Skin epidermis (tissue), 12 donors: ENCODE measurements at regions not wholly inside any gene's neighbourhood (a gene's known extent, or its start where the extent isn't known, plus 50 kb on each side); places are given as distances from the start of the nearest gene placed in this dataset.
"Not testable (repeated sequence)": the region's sequence is repeated elsewhere in the genome, so short reads cannot be mapped to it uniquely, and the experiment has no call there.

ENCODE experiments used
- H3K27ac ChIP-seq, 21 experiments: fragments of 200-600 bp; sonication (generic) in 11 of 21; one replicate each; pipeline ENCODE4 v1.5.0; 2020; ENCODE audit warnings: mild to moderate bottlenecking in 3 of 21, inconsistent platforms in 2 of 21, moderate library complexity in 2 of 21
- H3K4me3 ChIP-seq, 7 experiments: fragments of 200-600 bp; sonication (generic) in 2 of 7; one replicate each; pipeline ENCODE4 v1.5.0; 2020; ENCODE audit warnings: inconsistent platforms in 2 of 7, mild to moderate bottlenecking in 2 of 7, moderate library complexity in 1 of 7

DNA sequence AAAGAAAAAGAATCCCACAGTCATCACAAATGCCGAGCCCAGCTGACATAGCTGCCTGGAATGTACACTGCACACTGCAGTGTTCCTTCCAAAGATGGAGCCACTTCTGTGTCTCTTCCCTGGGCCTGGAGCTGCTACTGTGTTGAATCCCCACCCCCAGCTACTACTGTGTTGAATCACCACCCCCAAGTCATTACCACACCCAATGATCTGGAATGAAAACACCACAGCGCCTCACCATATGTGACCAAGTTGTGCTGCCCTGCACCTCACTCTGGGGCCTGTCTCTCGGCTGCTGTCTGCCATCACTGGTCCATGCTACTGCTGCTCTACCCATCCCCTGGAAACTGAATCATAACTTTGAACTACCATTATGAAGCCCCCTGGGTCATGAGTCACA lies 861.2 kb downstream of the UQCRFS1 start:
- Histone ChIP-seq H3K27ac (no peak overlapping the region), H3K4me3 (no peak overlapping the region)

GRCh38 chr19:28351321-28351720 lies 861.6 kb downstream of the UQCRFS1 start:
- not testable (repeated sequence) for H3K27ac ChIP-seq, H3K4me3 ChIP-seq

DNA sequence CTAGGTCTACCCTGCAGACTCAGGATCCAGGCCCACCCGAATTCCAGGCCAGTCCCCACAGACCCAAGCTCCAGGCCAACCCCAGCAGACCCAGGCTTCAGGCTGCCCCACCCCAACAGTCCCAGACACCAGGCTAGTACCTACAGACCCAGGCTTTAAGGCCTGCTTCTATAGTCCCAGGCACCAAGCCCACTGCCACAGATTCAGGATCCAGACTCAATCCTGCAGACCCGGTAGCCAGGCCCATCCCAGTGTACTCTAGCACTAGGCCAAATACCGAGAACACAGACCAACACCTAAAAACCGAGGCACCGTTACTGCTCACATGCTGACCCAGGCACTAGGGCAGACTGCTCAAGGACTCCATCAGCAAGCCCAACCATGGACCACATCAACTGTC lies 862.3 kb downstream of the UQCRFS1 start:
- Histone ChIP-seq H3K27ac (no peak overlapping the region), H3K4me3 (no peak overlapping the region)

- Histone ChIP-seq H3K27ac (no peak overlapping the region), H3K4me3 (no peak overlapping the region)
Measured at GRCh38 chr19:28350037-28350436, 862.9 kb downstream of the UQCRFS1 start.

GRCh38 chr19:28349604-28350003 lies 863.3 kb downstream of the UQCRFS1 start:
- no peak overlapping the region for H3K4me3 ChIP-seq
- H3K27ac ChIP-seq: no peak overlapping the region

DNA sequence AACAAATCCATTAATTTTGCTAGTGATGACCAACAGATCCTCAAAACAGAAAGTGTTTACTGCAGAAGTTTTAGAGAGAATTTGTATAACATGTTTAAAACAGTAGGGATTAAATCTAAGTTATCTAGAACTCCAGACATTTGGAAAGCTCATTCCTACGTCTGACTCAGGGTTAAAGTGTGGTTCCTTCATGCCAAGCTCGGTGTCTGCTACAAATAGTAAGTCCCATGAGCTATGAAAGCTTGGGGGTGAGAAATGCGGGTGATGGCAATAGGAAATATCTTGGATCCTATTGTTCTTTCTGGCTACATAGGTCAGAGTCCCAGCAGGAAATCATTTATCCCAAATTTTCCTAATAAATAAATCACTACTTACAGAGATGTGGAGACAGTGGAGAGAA lies 867.1 kb downstream of the UQCRFS1 start:
- H3K4me3 ChIP-seq: no peak overlapping the region
- H3K27ac ChIP-seq: no peak overlapping the region

DNA sequence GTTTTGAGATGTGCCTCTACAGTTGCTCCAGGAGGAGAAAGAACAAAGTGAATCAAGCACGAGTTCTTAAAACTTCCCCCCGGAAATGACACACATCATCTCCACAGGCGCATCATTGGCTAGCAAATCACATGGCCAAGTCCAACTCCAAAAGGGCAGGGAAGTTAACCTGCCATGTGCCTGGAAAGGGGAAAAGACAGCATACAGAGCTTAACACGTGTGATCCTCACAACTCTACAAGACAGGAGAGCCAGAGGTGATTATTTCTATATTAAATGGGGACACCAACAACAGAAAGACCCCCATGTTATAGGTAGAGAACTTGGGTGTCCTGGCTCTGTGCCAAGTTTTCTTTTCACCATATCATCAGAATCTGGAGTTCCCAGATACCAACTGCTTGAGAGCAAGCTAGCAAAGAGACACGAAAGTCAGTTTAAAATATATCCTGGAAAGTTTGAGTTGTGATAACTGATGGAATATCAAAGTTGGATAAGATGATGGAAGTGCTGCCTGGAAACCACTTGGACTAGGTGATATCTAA lies 871.1 kb downstream of the UQCRFS1 start:
- Histone ChIP-seq H3K4me3 (no peak overlapping the region), H3K27ac (no peak overlapping the region)

GRCh38 chr19:28334419-28334818 lies 878.5 kb downstream of the UQCRFS1 start:
- no peak overlapping the region for H3K27ac ChIP-seq

GRCh38 chr19:28333909-28334308 lies 879.0 kb downstream of the UQCRFS1 start:
- Histone ChIP-seq H3K4me3 (no peak overlapping the region), H3K27ac (no peak overlapping the region)

More at GRCh38 chr19:28334419-28334818, 878.5 kb downstream of the UQCRFS1 start:
- H3K4me3 ChIP-seq: no peak overlapping the region

DNA sequence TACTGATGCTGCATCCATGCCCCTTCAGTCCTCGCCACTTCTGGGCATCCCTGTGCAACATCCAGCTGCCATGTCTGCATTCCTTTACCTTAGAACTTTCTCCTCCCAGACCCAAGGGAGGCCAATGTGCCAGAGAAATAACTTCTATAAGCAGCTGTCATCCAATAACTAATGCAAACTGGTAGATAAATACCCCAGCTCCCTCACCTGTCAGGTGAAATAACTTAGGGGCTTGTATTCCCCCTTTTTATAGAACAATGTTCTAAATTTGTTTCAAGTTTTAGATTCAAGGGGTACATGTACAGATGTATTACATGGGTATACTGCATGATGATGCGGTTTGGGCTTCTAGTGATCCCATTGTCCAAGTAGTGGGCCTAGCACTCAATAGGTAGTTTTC lies 880.1 kb downstream of the UQCRFS1 start:
- Histone ChIP-seq H3K4me3 (no peak overlapping the region), H3K27ac (no peak overlapping the region)

DNA sequence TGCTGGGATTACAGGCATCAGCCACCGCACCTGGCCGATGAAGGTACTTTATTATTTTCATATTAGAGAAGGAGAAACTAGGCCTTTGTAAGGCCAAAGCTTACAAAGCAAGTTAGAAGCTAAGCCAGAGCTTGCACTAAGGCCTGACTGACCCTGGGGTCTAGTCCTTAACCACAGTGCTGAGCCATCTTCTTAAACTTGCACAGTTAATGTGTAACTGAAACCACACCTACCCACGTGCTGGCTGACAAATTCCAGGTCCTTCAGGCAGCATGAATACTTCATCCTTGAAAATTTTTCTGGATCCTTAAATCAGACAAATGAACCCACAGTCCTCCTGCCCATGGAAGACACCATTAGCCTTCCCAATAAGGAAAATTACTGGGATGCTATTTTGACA lies 880.6 kb downstream of the UQCRFS1 start:
- no peak overlapping the region for H3K4me3 ChIP-seq
- H3K27ac ChIP-seq: no peak overlapping the region

DNA sequence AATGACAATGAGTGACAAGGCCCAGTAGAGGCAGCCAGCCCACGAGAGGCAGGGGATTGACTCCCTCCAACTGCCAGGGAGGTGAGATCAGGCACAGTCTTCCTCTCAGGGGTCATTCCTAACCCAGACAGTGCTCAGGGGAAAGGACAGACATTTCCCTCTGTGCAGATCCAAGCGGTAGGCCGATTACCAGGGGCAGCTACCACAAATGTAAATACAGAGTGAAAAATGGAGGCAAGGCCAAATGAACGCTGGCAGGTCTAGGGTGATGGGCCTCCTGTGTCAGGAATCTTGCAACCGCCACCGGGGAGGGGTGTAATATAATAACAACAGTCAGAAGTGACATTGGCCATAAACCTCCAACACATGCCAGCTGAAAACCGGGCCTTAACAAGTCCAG lies 881.4 kb downstream of the UQCRFS1 start:
- Histone ChIP-seq H3K27ac (no peak overlapping the region), H3K4me3 (no peak overlapping the region)

DNA sequence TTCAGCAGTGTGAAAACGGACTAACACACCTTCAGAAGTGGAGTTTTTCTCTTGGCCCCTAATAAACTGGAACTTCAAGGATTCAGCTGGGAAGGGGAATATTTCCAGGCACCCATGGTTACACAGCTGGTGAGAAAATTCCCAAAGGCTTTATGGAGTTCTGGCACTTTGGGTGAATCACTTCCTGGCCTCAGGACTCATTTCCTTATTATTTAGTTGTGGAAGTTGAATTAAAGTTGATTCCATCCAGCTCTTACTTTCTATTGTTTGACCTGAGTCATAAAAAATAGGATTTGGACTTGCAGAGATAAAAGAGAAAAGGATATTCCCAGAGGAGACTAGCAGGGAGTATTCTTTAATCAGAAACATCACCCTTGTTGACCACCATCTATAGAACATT lies 882.1 kb downstream of the UQCRFS1 start:
- Histone ChIP-seq H3K27ac (no peak overlapping the region), H3K4me3 (no peak overlapping the region)

DNA sequence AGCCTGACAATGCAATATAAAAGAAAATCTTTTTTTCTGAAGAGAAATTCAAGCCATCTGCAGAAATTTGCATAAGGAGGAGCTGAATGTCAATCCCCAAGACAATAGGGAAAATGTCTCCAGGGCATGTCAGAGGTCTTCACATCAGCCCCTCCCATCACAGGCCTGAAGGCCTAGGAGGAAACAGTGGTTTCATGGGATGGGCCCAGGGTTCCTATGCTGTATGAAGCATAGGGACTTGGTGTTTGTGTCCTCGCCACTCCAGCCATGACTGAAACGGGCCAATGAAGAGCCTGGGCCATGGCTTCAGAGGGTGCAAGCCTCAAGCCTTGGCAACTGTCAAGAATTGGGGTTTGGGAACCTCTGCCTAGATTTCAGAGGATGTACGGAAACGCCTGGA lies 883.5 kb downstream of the UQCRFS1 start:
- no peak overlapping the region for H3K4me3 ChIP-seq

GRCh38 chr19:28327905-28328304 lies 885.0 kb downstream of the UQCRFS1 start:
- no peak overlapping the region for H3K27ac ChIP-seq
- no peak overlapping the region for H3K4me3 ChIP-seq

More for the DNA sequence above, 883.5 kb downstream of the UQCRFS1 start:
- no peak overlapping the region for H3K27ac ChIP-seq

DNA sequence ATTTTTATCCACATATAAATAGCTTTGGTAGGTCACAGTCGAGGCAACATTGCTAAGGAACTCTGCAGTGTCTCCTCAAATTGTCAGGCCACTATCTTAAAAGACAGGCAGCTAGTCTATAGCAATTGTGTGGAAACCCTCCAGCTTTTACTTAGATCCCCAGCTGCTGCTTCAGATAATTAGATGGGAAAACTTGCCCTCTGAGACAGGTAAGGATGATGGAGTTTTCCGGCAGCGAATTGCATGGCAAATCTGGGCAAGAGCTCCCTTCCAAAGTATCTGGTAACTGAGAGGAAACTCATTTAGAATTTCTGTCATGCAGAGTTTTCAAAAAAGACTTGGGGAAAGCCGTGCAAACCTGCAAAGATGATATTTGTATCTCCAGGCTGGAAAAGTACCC lies 886.2 kb downstream of the UQCRFS1 start:
- Histone ChIP-seq H3K27ac (no peak overlapping the region), H3K4me3 (no peak overlapping the region)

GRCh38 chr19:28324275-28325060 lies 888.5 kb downstream of the UQCRFS1 start:
- no peak overlapping the region for H3K4me3 ChIP-seq
- no peak overlapping the region for H3K27ac ChIP-seq

- no peak overlapping the region for H3K27ac ChIP-seq
- no peak overlapping the region for H3K4me3 ChIP-seq
Measured at GRCh38 chr19:28322945-28323344, 890.0 kb downstream of the UQCRFS1 start.

DNA sequence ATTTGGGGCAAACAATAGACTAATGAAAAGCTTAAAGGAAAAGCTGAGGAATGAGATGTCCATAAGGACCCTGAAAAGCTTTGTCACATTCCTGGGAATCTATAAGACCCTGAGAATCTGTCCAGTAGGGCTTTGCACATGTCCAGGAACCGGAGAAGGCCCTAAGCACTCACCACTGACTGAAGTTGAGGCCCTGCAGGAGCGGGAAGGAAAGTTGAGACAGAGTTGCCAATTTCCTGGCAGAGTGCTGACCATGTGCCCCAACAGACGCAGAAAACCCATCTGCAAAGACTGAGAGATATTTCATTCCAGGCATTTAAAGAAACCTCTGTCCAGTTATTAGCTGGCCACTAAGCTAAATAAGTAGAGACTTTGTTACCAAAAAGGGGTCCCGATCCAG lies 890.5 kb downstream of the UQCRFS1 start:
- Histone ChIP-seq H3K27ac (no peak overlapping the region), H3K4me3 (no peak overlapping the region)

GRCh38 chr19:28319918-28320317 lies 893.0 kb downstream of the UQCRFS1 start:
- Histone ChIP-seq H3K27ac (no peak overlapping the region), H3K4me3 (no peak overlapping the region)

- no peak overlapping the region for H3K27ac ChIP-seq
- no peak overlapping the region for H3K4me3 ChIP-seq
Measured at GRCh38 chr19:28319227-28319626, 893.7 kb downstream of the UQCRFS1 start.
